Epidermal melanocyte (primary cell): ENCODE measurements at regions not wholly inside any gene's neighbourhood (a gene's known extent, or its start where the extent isn't known, plus 50 kb on each side); places are given as distances from the start of the nearest gene placed in this dataset.

Experiments
- DNase-seq: peaks from one replicate; pipeline ENCODE4 v3.0.0; 2011; ENCODE audit warnings: low spot score; ENCODE audit not compliant: insufficient read length

DNA sequence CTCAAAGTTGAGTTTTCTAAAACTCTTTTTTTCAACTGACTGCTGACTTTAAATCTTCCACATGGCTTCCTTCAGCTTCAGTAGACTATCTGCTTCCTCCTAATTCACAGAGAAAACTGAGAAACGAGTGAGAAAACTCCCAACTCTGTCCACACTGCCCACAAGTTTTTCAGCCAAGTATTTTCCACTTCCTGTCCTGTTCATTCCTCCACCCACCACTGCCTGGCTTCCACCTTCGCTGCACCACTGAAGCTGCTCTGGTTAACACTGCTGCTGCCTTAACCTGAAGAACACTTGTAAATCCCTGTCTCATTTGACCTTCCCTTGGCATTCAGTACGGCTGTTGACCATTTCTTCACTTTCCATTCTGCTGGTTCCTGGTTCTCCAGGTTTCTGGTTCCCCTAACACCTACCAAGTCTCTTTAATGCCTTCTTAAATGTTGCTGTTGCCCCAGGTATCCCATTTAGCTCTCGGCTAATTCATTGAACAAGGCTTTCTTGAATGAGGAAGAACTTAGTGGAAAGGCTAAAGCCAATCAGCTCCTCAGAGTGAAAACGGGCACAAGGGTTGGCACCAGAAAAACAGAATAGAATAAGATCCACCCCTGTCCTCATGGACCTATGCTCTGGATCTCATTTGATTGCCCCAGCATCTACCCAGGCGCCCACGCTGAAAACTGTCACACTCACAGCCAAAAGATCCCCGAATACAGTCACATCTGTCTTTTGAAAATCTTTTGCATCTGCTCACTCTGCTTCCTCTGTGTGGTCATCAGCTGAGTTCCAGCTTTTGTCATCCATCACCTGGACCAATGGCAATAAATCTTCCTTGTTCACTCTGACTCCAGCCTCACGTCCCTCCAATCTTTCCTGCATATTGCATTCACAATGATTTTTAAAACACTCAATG lies 104.4 kb upstream of the TAB2 start:
- DNase-seq: no peak

DNA sequence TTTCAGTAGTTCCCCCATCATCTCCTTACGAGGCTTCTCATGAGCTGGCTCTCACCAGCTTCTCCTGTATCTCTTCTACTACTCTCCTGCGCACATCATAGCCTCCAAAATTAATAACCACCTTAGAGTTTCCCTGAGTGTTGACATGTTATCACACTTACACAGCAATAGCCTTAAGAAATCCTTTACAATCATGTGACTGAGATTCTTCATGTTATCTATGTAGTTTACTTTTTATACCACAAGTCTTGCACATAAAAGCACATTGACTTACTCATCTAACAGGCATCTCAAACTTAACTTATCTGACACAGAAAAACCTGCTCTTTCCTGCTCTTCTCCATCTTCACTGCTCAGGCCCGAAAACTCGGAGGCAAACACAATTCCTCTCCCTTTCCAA lies 103.7 kb upstream of the TAB2 start:
- no peak for DNase-seq

DNA sequence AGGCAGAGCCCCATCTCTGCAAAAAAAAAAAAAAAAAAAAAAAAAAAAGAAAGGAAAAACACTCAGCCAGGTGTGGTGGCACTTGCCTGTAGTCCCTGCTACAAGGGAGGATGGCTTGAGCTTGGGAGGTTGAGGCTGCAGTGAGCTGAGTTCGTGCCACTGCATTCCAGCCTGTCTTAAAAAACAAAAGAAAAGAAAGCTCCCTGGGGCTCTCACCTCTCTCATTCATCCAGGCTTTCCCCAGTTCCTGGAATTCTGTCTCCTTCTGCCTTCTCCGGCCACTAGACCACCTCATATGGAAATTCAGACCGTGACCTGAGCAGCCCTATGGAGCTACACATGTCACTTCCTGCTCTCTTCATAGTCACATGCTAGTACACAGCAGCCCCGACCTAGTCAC lies 101.1 kb upstream of the TAB2 start:
- no peak for DNase-seq

GRCh38 chr6:149217466-149217888 lies 100.0 kb upstream of the TAB2 start:
- no peak for DNase-seq

DNA sequence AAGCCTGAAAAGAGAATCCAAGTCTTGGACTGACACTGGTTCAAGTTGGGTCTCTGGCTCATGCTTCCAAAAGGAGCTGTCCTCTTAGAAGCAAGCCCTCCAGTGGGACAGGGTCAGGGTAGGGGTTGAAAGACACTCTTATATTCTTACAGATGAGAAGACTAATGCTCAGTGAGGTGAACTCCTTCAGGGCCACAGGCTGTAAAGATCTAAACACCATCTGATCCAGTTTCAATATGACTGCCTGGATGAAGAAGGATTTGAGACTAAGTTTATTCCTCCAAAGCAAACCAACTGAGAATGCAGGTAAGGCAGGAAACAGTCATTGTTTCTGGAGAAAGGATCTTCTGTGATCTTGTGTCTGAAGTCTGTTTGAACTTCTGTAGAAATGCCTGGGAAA lies 99.0 kb upstream of the TAB2 start:
- DNase-seq: no peak

- DNase-seq: no peak
Observed at GRCh38 chr6:149218915-149219314, 98.6 kb upstream of the TAB2 start.

- no peak for DNase-seq
Observed at GRCh38 chr6:149220882-149221773, 96.4 kb upstream of the TAB2 start.

- DNase-seq: no peak
Observed at GRCh38 chr6:149221774-149222070, 95.8 kb upstream of the TAB2 start.

DNA sequence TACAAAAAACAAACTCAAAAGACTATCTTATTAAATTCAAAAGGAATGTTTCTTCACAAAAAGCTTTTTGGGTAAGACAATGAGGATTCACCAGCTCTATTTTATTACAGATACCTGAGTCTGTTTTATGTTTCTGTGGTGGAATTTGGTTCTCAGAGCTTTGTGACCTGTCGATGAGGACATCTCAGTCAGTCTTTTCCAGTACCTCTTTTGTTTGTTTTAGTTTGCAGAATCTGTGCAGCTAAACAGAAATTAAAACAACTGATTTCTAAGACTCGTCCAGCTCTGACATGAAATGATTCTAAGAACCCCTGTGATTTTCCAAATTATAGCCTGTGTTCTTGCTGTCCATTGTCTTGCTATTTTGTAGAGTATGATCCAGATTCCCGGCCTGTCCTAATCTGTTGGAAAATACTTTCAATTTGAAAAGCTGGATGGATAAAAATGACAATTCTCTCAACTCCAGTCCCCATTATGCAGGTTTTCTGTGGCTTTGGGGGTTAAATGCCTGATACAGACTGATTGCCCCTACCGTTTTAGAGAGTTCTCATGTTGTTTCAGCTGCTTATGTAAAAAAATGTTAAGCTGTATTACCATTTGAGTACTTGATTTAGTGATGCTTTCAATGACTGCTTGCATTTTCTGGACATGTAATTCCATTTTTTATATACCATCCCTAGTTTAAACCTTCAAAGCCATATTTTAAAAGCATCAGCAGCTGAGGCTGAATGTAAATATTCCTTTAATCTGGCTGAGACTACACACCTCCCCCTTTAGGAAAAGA lies 94.2 kb upstream of the TAB2 start:
- no peak for DNase-seq

- no peak for DNase-seq
Observed at GRCh38 chr6:149223904-149224351, 93.6 kb upstream of the TAB2 start.

GRCh38 chr6:149224399-149224798 lies 93.1 kb upstream of the TAB2 start:
- DNase-seq: no peak

GRCh38 chr6:149225370-149225769 lies 92.1 kb upstream of the TAB2 start:
- no peak for DNase-seq

- DNase-seq: no peak
Observed at GRCh38 chr6:149225946-149226345, 91.6 kb upstream of the TAB2 start.

DNA sequence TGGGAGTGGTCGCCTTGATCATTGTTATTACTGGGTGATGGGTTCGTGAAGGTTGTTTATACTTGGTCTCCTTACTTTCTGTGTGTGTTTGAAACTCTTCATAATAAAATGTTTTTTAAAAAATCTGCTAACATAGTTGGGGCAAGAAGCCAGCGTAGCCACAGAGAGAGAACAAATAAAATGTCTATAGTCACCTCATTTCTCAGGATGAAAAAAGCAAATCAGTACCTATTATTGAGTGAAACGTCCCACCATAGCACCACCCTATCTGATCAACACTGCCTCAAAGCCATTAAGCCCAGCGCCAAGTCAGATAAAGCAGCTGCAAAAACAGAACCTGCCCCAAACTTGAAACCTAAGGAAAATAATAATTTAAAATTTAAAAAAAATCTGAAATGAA lies 89.7 kb upstream of the TAB2 start:
- no peak for DNase-seq

DNA sequence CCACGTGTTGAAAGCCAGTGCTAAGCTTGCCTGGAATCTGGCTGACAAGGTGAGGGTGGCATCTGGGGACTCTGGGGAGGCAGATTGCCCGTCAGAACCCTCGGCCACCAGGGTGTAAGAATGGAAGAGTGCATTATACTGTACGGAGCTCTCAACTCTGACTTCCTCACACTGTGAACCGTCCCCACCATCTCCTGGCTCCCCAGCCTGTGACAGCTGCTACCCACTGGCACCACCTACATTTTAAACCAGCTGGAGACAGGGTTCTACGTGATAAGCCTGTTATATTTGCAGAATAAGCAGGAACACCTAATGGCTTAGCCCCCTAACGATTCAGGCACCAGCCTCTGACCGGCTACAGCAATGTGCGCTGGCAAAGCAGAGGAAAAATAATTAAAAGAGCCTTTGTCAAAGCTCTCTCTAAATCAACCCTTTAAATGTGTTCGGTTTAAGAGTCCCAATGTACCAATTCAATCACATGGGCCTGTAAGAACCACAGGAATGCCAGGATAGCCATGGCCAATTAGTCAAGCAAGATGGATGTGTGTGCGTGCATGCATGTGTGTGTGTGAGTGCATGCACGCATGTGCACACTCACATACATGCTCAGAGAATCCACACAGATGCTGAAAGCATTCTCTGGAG lies 89.1 kb upstream of the TAB2 start:
- DNase-seq: peak; percentile 68

GRCh38 chr6:149229096-149229495 lies 88.4 kb upstream of the TAB2 start:
- DNase-seq: no peak

DNA sequence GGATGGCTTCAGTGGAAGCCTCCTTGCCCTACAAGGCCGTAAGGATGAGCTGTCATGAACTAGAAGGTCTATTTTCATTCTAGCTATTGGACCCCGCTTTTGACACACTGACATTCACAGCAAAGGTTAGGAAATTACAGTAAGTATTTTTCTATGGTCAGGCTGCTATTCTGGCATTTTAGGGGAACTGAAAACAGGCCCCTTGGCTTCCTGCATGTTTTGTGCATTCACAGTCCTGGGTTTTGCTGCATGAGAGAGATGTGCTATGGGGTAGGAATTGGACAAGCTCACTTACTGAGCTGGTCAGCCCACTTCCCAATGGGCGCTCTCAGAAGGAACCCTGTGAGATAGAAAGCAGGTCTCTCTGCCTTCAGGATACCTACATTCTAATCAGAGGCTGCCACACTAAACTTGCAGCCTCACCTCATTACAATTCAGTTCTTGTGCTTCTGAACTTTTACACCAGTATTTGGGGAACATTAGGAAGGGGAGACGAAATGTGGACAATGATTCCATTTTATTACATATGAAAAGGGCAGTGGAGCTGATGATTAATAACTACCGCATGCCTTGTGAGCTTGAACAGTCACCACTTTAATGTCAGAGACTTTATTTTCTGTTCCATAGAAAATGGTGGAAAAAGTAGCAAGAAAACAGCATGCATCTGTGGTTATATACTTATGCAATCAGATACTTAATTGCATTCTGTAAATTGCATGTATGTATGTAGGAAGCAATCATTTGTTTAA lies 86.6 kb upstream of the TAB2 start:
- no peak for DNase-seq

- DNase-seq: no peak
Observed at GRCh38 chr6:149231778-149232177, 85.7 kb upstream of the TAB2 start.

DNA sequence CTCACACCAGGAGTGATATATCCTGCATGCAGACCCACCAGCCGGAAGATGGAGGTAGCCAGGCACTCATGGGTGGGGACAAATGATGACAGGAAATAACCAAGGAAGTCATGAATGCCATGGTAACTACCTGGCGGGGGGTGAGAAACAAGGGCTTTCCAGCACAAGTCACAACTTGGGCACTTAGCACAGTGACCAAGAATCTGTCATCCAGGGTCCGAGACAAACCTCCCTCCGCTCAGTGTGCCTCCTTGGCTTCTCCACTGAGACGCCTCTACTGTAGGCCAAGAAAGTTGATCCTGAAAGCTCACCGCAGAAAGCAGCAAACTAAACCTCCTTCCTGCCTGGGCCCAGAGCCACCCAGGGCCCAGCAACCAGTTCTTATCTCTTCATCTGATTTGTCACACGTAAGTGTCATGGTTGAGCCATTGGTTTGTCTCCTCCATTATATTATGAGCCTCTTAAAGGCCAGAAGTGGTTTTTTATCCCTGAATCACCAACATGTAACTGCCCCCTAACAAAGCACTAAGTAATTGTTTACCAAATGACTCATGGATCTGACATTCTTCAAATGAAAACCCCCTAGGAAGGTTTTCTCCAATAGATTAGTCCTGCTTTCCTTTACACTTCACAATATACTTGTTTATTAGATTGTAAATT lies 84.3 kb upstream of the TAB2 start:
- peak; percentile 21 for DNase-seq
